BE2C (cell line): ENCODE measurements at regions not wholly inside any gene's neighbourhood (a gene's known extent, or its start where the extent isn't known, plus 50 kb on each side); places are given as distances from the start of the nearest gene placed in this dataset.

ENCODE experiments used
- DNase-seq: peaks from one replicate; pipeline ENCODE4 v3.0.0-alpha.2; 2020
- H3K27me3 ChIP-seq: fragments of 250-450 bp; sonication (Bioruptor Pico); 2 replicates; pipeline ENCODE4 v1.5.1; 2020; ENCODE audit warnings: mild to moderate bottlenecking
- H3K36me3 ChIP-seq: fragments of 250-450 bp; sonication (Bioruptor Pico); 2 replicates; pipeline ENCODE4 v1.5.1; 2020; ENCODE audit warnings: mild to moderate bottlenecking
- H3K4me1 ChIP-seq: fragments of 250-450 bp; sonication (Bioruptor Pico); 2 replicates; pipeline ENCODE4 v1.5.1; 2020
- H3K4me3 ChIP-seq: 2 replicates; pipeline ENCODE4 v1.5.1; 2011; ENCODE audit warnings: low read depth, low read length
- H3K9me3 ChIP-seq: fragments of 250-450 bp; sonication (Bioruptor Pico); 2 replicates; pipeline ENCODE4 v1.5.1; 2020
- CTCF ChIP-seq: IDR thresholded peaks from 2 replicates; pipeline ENCODE4 v1.5.1; 2012; ENCODE audit warnings: mild to moderate bottlenecking, low read depth, low read length

DNA sequence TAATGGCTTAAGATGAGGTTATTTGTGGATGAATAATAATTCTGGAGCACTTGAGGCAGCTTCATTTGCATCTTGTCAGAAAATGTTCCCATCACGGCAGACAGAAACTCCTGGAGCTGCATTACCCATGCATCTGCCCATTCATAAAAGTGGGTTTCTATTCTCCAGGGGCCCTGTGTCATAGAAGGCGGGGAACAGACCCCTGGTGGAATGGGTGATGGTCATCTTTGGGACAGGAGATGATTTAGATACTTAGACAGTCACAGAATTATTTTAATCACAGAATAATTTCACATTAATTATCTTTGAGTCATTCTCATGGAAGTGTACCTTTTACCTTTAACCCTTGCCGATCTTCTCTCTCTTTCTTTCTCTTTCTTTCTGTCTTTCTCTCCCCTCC is 980.7 kb upstream of the TMEM132C start:
- Histone ChIP-seq H3K36me3 (no peaks in the 10 kb centered on the region), H3K27me3 (no peaks in the 10 kb centered on the region), H3K9me3 (no peaks in the 10 kb centered on the region), H3K4me3 (no peak overlapping the region), H3K4me1 (no peaks in the 10 kb centered on the region)
- DNase-seq, result no peak
- TF ChIP-seq CTCF, result no peak

GRCh38 chr12:127287256-127287655 is 979.7 kb upstream of the TMEM132C start:
- Histone ChIP-seq H3K36me3 (no peaks in the 10 kb centered on the region), H3K27me3 (no peaks in the 10 kb centered on the region), H3K4me1 (no peaks in the 10 kb centered on the region), H3K4me3 (no peak overlapping the region), H3K9me3 (no peaks in the 10 kb centered on the region)
- no peak for DNase-seq
- no peak for TF ChIP-seq CTCF

DNA sequence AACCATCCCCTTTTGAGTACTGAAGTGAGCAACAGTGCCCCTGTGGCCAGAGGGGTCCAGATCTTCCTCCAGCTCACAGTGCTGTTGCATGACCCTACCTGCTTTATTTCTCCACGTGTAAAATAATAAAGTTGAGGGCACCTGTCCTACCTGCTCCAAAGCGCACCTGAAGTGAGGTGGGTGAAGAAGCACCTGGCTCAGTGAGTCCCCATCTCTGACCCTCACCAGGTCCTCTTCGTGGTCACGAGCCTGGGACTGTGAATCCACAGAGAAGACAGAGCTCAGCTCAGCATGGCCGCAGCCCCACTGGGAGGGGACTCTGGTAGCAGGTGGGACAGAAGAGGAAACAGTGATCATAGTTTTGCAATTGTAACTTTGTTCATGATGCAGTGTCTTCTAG is 976.7 kb upstream of the TMEM132C start:
- Histone ChIP-seq H3K9me3 (no peaks in the 10 kb centered on the region), H3K4me3 (no peak overlapping the region), H3K4me1 (no peaks in the 10 kb centered on the region), H3K27me3 (no peaks in the 10 kb centered on the region), H3K36me3 (no peaks in the 10 kb centered on the region)
- TF ChIP-seq CTCF, result no peak
- no peak for DNase-seq

GRCh38 chr12:127292736-127293135 is 974.2 kb upstream of the TMEM132C start:
- no peaks in the 10 kb centered on the region for H3K9me3 ChIP-seq
- no peak overlapping the region for H3K4me3 ChIP-seq
- H3K4me1 ChIP-seq, result no peaks in the 10 kb centered on the region
- H3K27me3 ChIP-seq, result no peaks in the 10 kb centered on the region
- TF ChIP-seq CTCF, result no peak
- no peak for DNase-seq
- H3K36me3 ChIP-seq, result no peaks in the 10 kb centered on the region

GRCh38 chr12:127293507-127294310 is 973.3 kb upstream of the TMEM132C start:
- Histone ChIP-seq H3K4me3 (no peak overlapping the region), H3K36me3 (no peaks in the 10 kb centered on the region), H3K27me3 (no peaks in the 10 kb centered on the region), H3K4me1 (no peaks in the 10 kb centered on the region), H3K9me3 (no peaks in the 10 kb centered on the region)
- peak; percentile 24 for DNase-seq
- TF ChIP-seq CTCF, result peak; percentile 36

GRCh38 chr12:127294651-127295210 is 972.2 kb upstream of the TMEM132C start:
- no peaks in the 10 kb centered on the region for H3K9me3 ChIP-seq
- H3K36me3 ChIP-seq, result no peaks in the 10 kb centered on the region
- no peak overlapping the region for H3K4me3 ChIP-seq
- no peak for TF ChIP-seq CTCF
- DNase-seq, result no peak
- no peaks in the 10 kb centered on the region for H3K27me3 ChIP-seq
- no peaks in the 10 kb centered on the region for H3K4me1 ChIP-seq
